ENCODE measurements at regions not wholly inside any gene's neighbourhood (a gene's known extent, or its start where the extent isn't known, plus 50 kb on each side); places are given as distances from the start of the nearest gene placed in this dataset.

- 68% methylated on average over 28 of the region's 28 CpGs for WGBS
- TF ChIP-seq RXRA (IDR thresholded peaks at IDR 0.05) (no peak), TAF1 (conservative IDR thresholded peaks at IDR 0.05) (no peak)
- Histone ChIP-seq H3K4me3 (ENCODE audit: low read depth in 1 of 3, low read length in 3 of 3) (no peak overlapping the region), H3K27me3 (ENCODE audit: control insufficient read depth in 4 of 4, insufficient read depth in 4 of 4, low read length in 3 of 4) (no peaks in the 10 kb centered on the region), H3K9me3 (ENCODE audit: control insufficient read depth in 4 of 4, low read length in 3 of 4) (no peaks in the 10 kb centered on the region), H3K4me1 (ENCODE audit: control insufficient read depth in 4 of 4, insufficient read depth in 4 of 4, low read length in 3 of 4) (peaks cover 0 to 5% (median 0%) of the 10 kb centered on the region in 4 donors), H3K27ac (ENCODE audit: low read depth in 1 of 2, low read length in 2 of 2) (no peak overlapping the region), H3K9ac (ENCODE audit: low read depth in 1 of 2, low read length in 2 of 2) (no peak overlapping the region), H3K36me3 (ENCODE audit: control insufficient read depth in 4 of 4, insufficient read depth in 3 of 4, low read depth in 1 of 4, low read length in 3 of 4) (no peaks in the 10 kb centered on the region)
- DNase-seq (ENCODE audit: low spot score), result no peak
Measured at GRCh38 chr14:104322531-104323366, 184.4 kb downstream of the KIF26A start.

- no peak overlapping the region for H3K4me3 ChIP-seq (ENCODE audit: low read depth in 1 of 3, low read length in 3 of 3)
- no peaks in the 10 kb centered on the region for H3K9me3 ChIP-seq (ENCODE audit: control insufficient read depth in 4 of 4, low read length in 3 of 4)
- DNase-seq (ENCODE audit: low spot score), result no peak
- TF ChIP-seq REST (IDR thresholded peaks at IDR 0.05) (no peak), CTCF (IDR thresholded peaks at IDR 0.05; ENCODE audit: low read depth, low read length, missing input control) (no peak), ATF3 (IDR thresholded peaks at IDR 0.05) (no peak), GABPA (IDR thresholded peaks at IDR 0.05 in 1 of 2, conservative IDR thresholded peaks at IDR 0.05 in 1 of 2) (no peak), YY1 (IDR thresholded peaks at IDR 0.05) (no peak), HNF4A (conservative IDR thresholded peaks at IDR 0.05) (no peak), TAF1 (conservative IDR thresholded peaks at IDR 0.05) (no peak), NR2F2 (IDR thresholded peaks at IDR 0.05) (no peak), FOXA1 (IDR thresholded peaks at IDR 0.05) (no peak), MAX (IDR thresholded peaks at IDR 0.05) (no peak), EGR1 (IDR thresholded peaks at IDR 0.05; ENCODE audit: low read depth in 2 of 2) (no peak), FOXA2 (IDR thresholded peaks at IDR 0.05) (no peak)
- H3K36me3 ChIP-seq (ENCODE audit: control insufficient read depth in 4 of 4, insufficient read depth in 3 of 4, low read depth in 1 of 4, low read length in 3 of 4), result no peaks in the 10 kb centered on the region
- peaks cover 0 to 5% (median 0%) of the 10 kb centered on the region in 4 donors for H3K4me1 ChIP-seq (ENCODE audit: control insufficient read depth in 4 of 4, insufficient read depth in 4 of 4, low read length in 3 of 4)
- no peaks in the 10 kb centered on the region for H3K27me3 ChIP-seq (ENCODE audit: control insufficient read depth in 4 of 4, insufficient read depth in 4 of 4, low read length in 3 of 4)
- H3K27ac ChIP-seq (ENCODE audit: low read depth in 1 of 2, low read length in 2 of 2), result no peak overlapping the region
- H3K9ac ChIP-seq (ENCODE audit: low read depth in 1 of 2, low read length in 2 of 2), result no peak overlapping the region
- WGBS, result 79% methylated on average over 15 of the region's 15 CpGs
Measured at GRCh38 chr14:104323551-104324175, 185.3 kb downstream of the KIF26A start.
